H1 (cell line): ENCODE measurements at regions not wholly inside any gene's neighbourhood (a gene's known extent, or its start where the extent isn't known, plus 50 kb on each side); places are given as distances from the start of the nearest gene placed in this dataset.

Experiments used
- CTCF ChIA-PET: fragments of 300-600 bp; sonication (Branson Sonifier 250); formaldehyde crosslinking; loops from one replicate; lab custom pipeline; 2021; ENCODE audit not compliant: partially characterized antibody; lab: Charles Lee
- POLR2A ChIA-PET: fragments of 300-600 bp; sonication (Branson Sonifier 250); formaldehyde crosslinking; loops from one replicate; lab custom pipeline; 2021; ENCODE audit warnings: inconsistent platforms; ENCODE audit not compliant: partially characterized antibody; lab: Charles Lee
- DNase-seq, 2 experiments: peaks; one replicate each; pipeline versions ENCODE4 v3.0.0 to v3.0.0-alpha.2; 2010 to 2022; ENCODE audit warnings: low spot score in 2 of 2, low read depth in 1 of 2, mixed read lengths in 1 of 2
- FAIRE-seq: peaks from 2 replicates; lab custom pipeline; 2011; peaks lifted over from hg19 to GRCh38; lab: Jason Lieb, UNC
- H2AFZ ChIP-seq: 2 replicates; pipeline ENCODE4 v1.8.1; 2012; ENCODE audit warnings: low read length, inconsistent platforms
- H2AK5ac ChIP-seq: 2 replicates; pipeline ENCODE4 v1.6.1; 2013; ENCODE audit warnings: low read depth, low read length
- H2BK120ac ChIP-seq: replicated peaks from 2 replicates; pipeline ENCODE3; 2013; ENCODE audit warnings: low read depth, low read length, inconsistent platforms
- H2BK12ac ChIP-seq: 2 replicates; pipeline ENCODE4 v1.6.1; 2013; ENCODE audit warnings: low read depth, low read length
- H2BK15ac ChIP-seq: 2 replicates; pipeline ENCODE4 v1.6.1; 2013; ENCODE audit warnings: low read length
- H2BK20ac ChIP-seq: 2 replicates; pipeline ENCODE4 v1.6.1; 2013; ENCODE audit warnings: low read length
- H2BK5ac ChIP-seq: 2 replicates; pipeline ENCODE4 v1.6.1; 2013; ENCODE audit warnings: low read depth, low read length
- H3K14ac ChIP-seq: 2 replicates; pipeline ENCODE4 v1.6.1; 2013; ENCODE audit warnings: inconsistent platforms; ENCODE audit not compliant: insufficient read length
- H3K18ac ChIP-seq: 2 replicates; pipeline ENCODE4 v1.6.1; 2013; ENCODE audit warnings: low read length; ENCODE audit errors: extremely low read depth
- H3K23ac ChIP-seq: 2 replicates; pipeline ENCODE4 v1.6.1; 2013; ENCODE audit warnings: inconsistent platforms; ENCODE audit not compliant: insufficient read length
- H3K23me2 ChIP-seq: 2 replicates; pipeline ENCODE4 v1.6.1; 2013; ENCODE audit warnings: low read depth, low read length
- H3K27ac ChIP-seq: 2 replicates; pipeline ENCODE4 v1.6.1; 2011; ENCODE audit warnings: low read depth, low read length, inconsistent platforms
- H3K27me3 ChIP-seq, 4 experiments: replicated peaks in 1 of 4; 1 replicate in 1 of 4; 2 replicates in 3 of 4; pipeline versions ENCODE4 v1.6.1 to v1.8.1; 2011 to 2013; ENCODE audit warnings: low read length in 3 of 4, mild to moderate bottlenecking in 3 of 4, inconsistent platforms in 2 of 4, mixed read lengths in 2 of 4, moderate library complexity in 1 of 4; ENCODE audit not compliant: control insufficient read depth in 3 of 4, insufficient read depth in 3 of 4; ENCODE audit errors: extremely low read depth in 1 of 4
- H3K36me3 ChIP-seq, 4 experiments: 2 replicates each; pipeline versions ENCODE4 v1.6.1 to v1.8.1; 2011 to 2013; ENCODE audit warnings: mild to moderate bottlenecking in 4 of 4, low read length in 3 of 4, moderate library complexity in 2 of 4, control low read depth in 1 of 4, inconsistent platforms in 1 of 4; ENCODE audit not compliant: insufficient read depth in 4 of 4, control insufficient read depth in 2 of 4
- H3K4ac ChIP-seq: replicated peaks from 2 replicates; pipeline ENCODE3; 2013; ENCODE audit warnings: low read length, low read depth, mixed read lengths, inconsistent platforms; ENCODE audit not compliant: insufficient read length
- H3K4me1 ChIP-seq, 4 experiments: replicated peaks in 1 of 4; 1 replicate in 1 of 4; 2 replicates in 3 of 4; pipeline versions ENCODE4 v1.6.1 to v1.8.1; 2011 to 2013; ENCODE audit warnings: low read length in 3 of 4, inconsistent platforms in 2 of 4, mixed read lengths in 1 of 4; ENCODE audit not compliant: insufficient read depth in 4 of 4, control insufficient read depth in 3 of 4
- H3K4me2 ChIP-seq, 2 experiments: 2 replicates each; pipeline versions ENCODE4 v1.6.1 to v1.8.1; 2011 to 2013; ENCODE audit warnings: low read depth in 2 of 2, low read length in 2 of 2, control low read depth in 1 of 2, inconsistent platforms in 1 of 2, mild to moderate bottlenecking in 1 of 2; ENCODE audit not compliant: insufficient read depth in 1 of 2
- H3K4me3 ChIP-seq, 4 experiments: fragments of 200-600, 300-600 bp in 1 of 4; sonication (generic), shearing (Covaris generic), sonication (Bioruptor Twin) in 1 of 4; 2 replicates each; pipeline versions ENCODE4 v1.5.1 to v1.8.1; 2011 to 2016; ENCODE audit warnings: low read length in 4 of 4, low read depth in 3 of 4, control low read depth in 2 of 4, inconsistent platforms in 2 of 4, mild to moderate bottlenecking in 2 of 4, mixed read lengths in 1 of 4, moderate library complexity in 1 of 4; ENCODE audit not compliant: insufficient read depth in 2 of 4; ENCODE audit errors: extremely low read depth in 1 of 4
- H3K56ac ChIP-seq: replicated peaks from 2 replicates; pipeline ENCODE3; 2013; ENCODE audit warnings: low read depth, mild to moderate bottlenecking, mixed read lengths, low read length, inconsistent platforms; ENCODE audit not compliant: insufficient read length
- H3K79me1 ChIP-seq: 2 replicates; pipeline ENCODE4 v1.6.1; 2013; ENCODE audit warnings: low read depth, low read length, control low read depth
- H3K79me2 ChIP-seq, 2 experiments: 2 replicates each; pipeline versions ENCODE4 v1.6.1 to v1.8.1; 2012 to 2013; ENCODE audit warnings: low read length in 2 of 2, mild to moderate bottlenecking in 2 of 2, inconsistent platforms in 1 of 2; ENCODE audit not compliant: insufficient read depth in 2 of 2, control insufficient read depth in 1 of 2
- H3K9ac ChIP-seq, 4 experiments: replicated peaks in 1 of 4; 1 replicate in 1 of 4; 2 replicates in 3 of 4; pipeline versions ENCODE4 v1.6.1 to v1.8.1; 2011 to 2013; ENCODE audit warnings: low read depth in 3 of 4, low read length in 3 of 4, control low read depth in 2 of 4, mild to moderate bottlenecking in 2 of 4, moderate library complexity in 2 of 4, inconsistent platforms in 1 of 4; ENCODE audit errors: extremely low read depth in 1 of 4
- H3K9me3 ChIP-seq, 2 experiments: 2 replicates each; pipeline versions ENCODE4 v1.6.1 to v1.8.1; 2012 to 2013; ENCODE audit warnings: mild to moderate bottlenecking in 2 of 2, moderate library complexity in 2 of 2, control low read depth in 1 of 2, inconsistent platforms in 1 of 2, low read depth in 1 of 2, low read length in 1 of 2, mixed read lengths in 1 of 2; ENCODE audit not compliant: insufficient read depth in 2 of 2
- H4K20me1 ChIP-seq, 2 experiments: replicated peaks in 1 of 2; 2 replicates each; pipeline versions ENCODE3 to v1.8.1; 2011 to 2013; ENCODE audit warnings: inconsistent platforms in 2 of 2, low read length in 2 of 2, mild to moderate bottlenecking in 1 of 2; ENCODE audit not compliant: insufficient read depth in 2 of 2, control insufficient read depth in 1 of 2
- H4K5ac ChIP-seq: 2 replicates; pipeline ENCODE4 v1.6.1; 2013; ENCODE audit warnings: low read length, low read depth, mixed read lengths, inconsistent platforms; ENCODE audit not compliant: insufficient read length
- H4K8ac ChIP-seq: 2 replicates; pipeline ENCODE4 v1.8.0; 2013; ENCODE audit warnings: mild to moderate bottlenecking, moderate library complexity, low read length, inconsistent platforms; ENCODE audit not compliant: insufficient read depth; ENCODE audit errors: extremely low read depth
- H4K91ac ChIP-seq: replicated peaks from 2 replicates; pipeline ENCODE3; 2013; ENCODE audit warnings: low read length, mixed read lengths, inconsistent platforms; ENCODE audit not compliant: insufficient read length
- ATF3 ChIP-seq: IDR thresholded peaks from 2 replicates; pipeline ENCODE4 v1.6.1; 2011; ENCODE audit warnings: low read depth, mild to moderate bottlenecking, low read length; ENCODE audit not compliant: insufficient read depth
- RXRA ChIP-seq: IDR thresholded peaks from 2 replicates; pipeline ENCODE4 v1.6.1; 2011; ENCODE audit warnings: low read depth, mild to moderate bottlenecking, low read length, moderate library complexity; ENCODE audit not compliant: insufficient read depth
- SP4 ChIP-seq: IDR thresholded peaks from 2 replicates; pipeline ENCODE4 v1.6.1; 2012; ENCODE audit warnings: low read length, inconsistent platforms
- SUZ12 ChIP-seq: fragments of 200-600 bp; sonication (generic); IDR thresholded peaks from 2 replicates; pipeline ENCODE4 v1.6.1; 2012; ENCODE audit warnings: mild to moderate bottlenecking, inconsistent platforms, low read length, moderate library complexity, mixed read lengths
- WGBS, 2 experiments: shearing (Covaris generic) in 1 of 2; methylation state at CpG; one replicate each; pipeline versions ENCODE4 v1.1.6 to v1.1.7; 2013 to 2015; ENCODE audit warnings: low lambda C conversion rate in 2 of 2, mixed read lengths in 2 of 2, inconsistent platforms in 1 of 2, low coverage in 1 of 2, missing lambda C conversion rate in 1 of 2; ENCODE audit not compliant: insufficient replicate concordance in 2 of 2, insufficient coverage in 1 of 2, insufficient read length in 1 of 2; ENCODE audit errors: extremely low coverage in 1 of 2, missing lambda C conversion rate in 1 of 2; 5-methylcytosine and 5-hydroxymethylcytosine counted together

GRCh38 chr14:62314871-62315270 lies 552.7 kb downstream of the SNAPC1 start:
- TF ChIP-seq RXRA, result no peak
- no peak for TF ChIP-seq SP4
- no peak for TF ChIP-seq ATF3
- TF ChIP-seq SUZ12, result no peak
- CTCF ChIA-PET, result interaction anchor here (0.9 kb wide), 1 partner anchor 11 kb away, joined by 3 read pairs; no protein-coding TSS in a partner anchor
- H3K23me2 ChIP-seq, result no peaks in the 10 kb centered on the region

More at GRCh38 chr14:62314871-62315270, 552.7 kb downstream of the SNAPC1 start:
- Histone ChIP-seq H3K23ac (no peak overlapping the region), H3K79me1 (no peaks in the 10 kb centered on the region), H2BK12ac (no peak overlapping the region), H2BK15ac (no peak overlapping the region), H4K5ac (no peak overlapping the region), H4K8ac (no peak overlapping the region), H4K91ac (no peak overlapping the region), H2BK120ac (no peak overlapping the region), H3K14ac (no peak overlapping the region), H3K79me2 (no peaks in the 10 kb centered on the region), H3K36me3 (no peaks in the 10 kb centered on the region), H3K4me2 (no peak overlapping the region), H3K4ac (no peak overlapping the region), H3K9ac (no peak overlapping the region), H4K20me1 (no peaks in the 10 kb centered on the region), H2BK5ac (no peak overlapping the region), H3K27me3 (no peaks in the 10 kb centered on the region), H3K9me3 (no peaks in the 10 kb centered on the region), H2AFZ (no peak overlapping the region), H2BK20ac (no peak overlapping the region), H3K4me3 (no peak overlapping the region), H3K4me1 (no peaks in the 10 kb centered on the region), H3K56ac (no peak overlapping the region), H3K18ac (no peak overlapping the region), H2AK5ac (no peak overlapping the region), H3K27ac (no peak overlapping the region)
- no peak for FAIRE-seq
- POLR2A ChIA-PET, result no interaction called here
- WGBS, 2 experiments, result 71% methylated on average over 1 of the region's 1 CpG; no CpG with 5 or more reads in 1 of the 2 experiments
- no peak for DNase-seq
